ENCODE measurements at regions not wholly inside any gene's neighbourhood (a gene's known extent, or its start where the extent isn't known, plus 50 kb on each side); places are given as distances from the start of the nearest gene placed in this dataset.

GRCh38 chr5:173438951-173439350 lies 110.7 kb upstream of the STC2 start:
- H2BK15ac ChIP-seq (ENCODE audit: low read depth, low read length): no peak overlapping the region
- no peaks in the 10 kb centered on the region for H3K36me3 ChIP-seq (ENCODE audit: control insufficient read depth, insufficient read depth, low read length)
- H3K4me2 ChIP-seq (ENCODE audit: low read depth, low read length): no peak overlapping the region
- H2AK5ac ChIP-seq (ENCODE audit: low read depth, low read length): no peak overlapping the region
- no peak overlapping the region for H3K9ac ChIP-seq (ENCODE audit: low read depth, low read length)
- H3K56ac ChIP-seq (ENCODE audit: extremely low read depth, insufficient read depth, low read length): no peak overlapping the region
- no peaks in the 10 kb centered on the region for H3K9me3 ChIP-seq (ENCODE audit: control insufficient read depth, insufficient read depth, low read length)
- no peaks in the 10 kb centered on the region for H4K20me1 ChIP-seq (ENCODE audit: insufficient read depth, low read length)
- no peak for ATAC-seq (ENCODE audit: low read depth)
- in situ Hi-C loops (cut with MboI; ENCODE audit: low sequenced_read_pairs) (no loop called here), dilution Hi-C loops (cut with HindIII; ENCODE audit: low sequenced_read_pairs, unreplicated experiment) (no loop called here), intact Hi-C loops (cut with micrococcal nuclease) (no loop called here)
- H3K4ac ChIP-seq (ENCODE audit: low read depth, low read length): no peak overlapping the region
- H3K4me3 ChIP-seq (ENCODE audit: insufficient read depth, low read depth, low read length): no peak overlapping the region
- H3K23ac ChIP-seq (ENCODE audit: low read depth, low read length): no peak overlapping the region
- no peaks in the 10 kb centered on the region; the same call in 1 of the 2 replicates for H3K9me1 ChIP-seq (ENCODE audit: insufficient read depth, low read length)
- H4K8ac ChIP-seq (ENCODE audit: low read depth in 2 of 2, low read length in 2 of 2): no peak overlapping the region
- no TSS peak for BruUV-seq (replicated peaks)
- no peak overlapping the region for H2AK9ac ChIP-seq (replicated peaks; ENCODE audit: low read depth, low read length, poor library complexity)
- no peak overlapping the region for H2BK5ac ChIP-seq (ENCODE audit: low read depth, low read length, poor library complexity, severe bottlenecking)
- no peak overlapping the region for H4K5ac ChIP-seq (ENCODE audit: low read depth, low read length)
- H3K27ac ChIP-seq (ENCODE audit: insufficient read depth, low read length): no peak overlapping the region
- H3K14ac ChIP-seq (replicated peaks; ENCODE audit: low read depth, low read length): no peak overlapping the region
- TF ChIP-seq MXI1 (IDR thresholded peaks at IDR 0.05; ENCODE audit: borderline replicate concordance, low read depth, low read length) (no peak), CEBPB (IDR thresholded peaks at IDR 0.05; ENCODE audit: low read depth, low read length) (no peak), MAFK (IDR thresholded peaks at IDR 0.05; ENCODE audit: low read depth, low read length) (no peak), MAZ (IDR thresholded peaks at IDR 0.05; ENCODE audit: borderline replicate concordance, low read depth, low read length) (no peak), RAD21 (IDR thresholded peaks at IDR 0.05; ENCODE audit: low read length) (no peak), SMC3 (IDR thresholded peaks at IDR 0.05; ENCODE audit: low read depth, low read length) (no peak), NFE2L2 (IDR thresholded peaks at IDR 0.05; ENCODE audit: low read depth, low read length) (no peak)
- CTCF ChIA-PET: no interaction called here
- H3K18ac ChIP-seq (ENCODE audit: low read depth, low read length): no peak overlapping the region
- no peaks in the 10 kb centered on the region for H3K27me3 ChIP-seq (ENCODE audit: control insufficient read depth, insufficient read depth, low read length)
- WGBS, 2 experiments (ENCODE audit: extremely low coverage in 2 of 2, insufficient read length in 1 of 2): no CpG with 5 or more reads among the region's 1 CpG
- no peak overlapping the region for H2BK120ac ChIP-seq (ENCODE audit: low read depth, low read length)
- H2BK20ac ChIP-seq (ENCODE audit: low read depth, low read length): no peak overlapping the region
- no peak for DNase-seq
- H2AFZ ChIP-seq (replicated peaks; ENCODE audit: low read length, poor library complexity): no peak overlapping the region
- peaks cover 4% of the 10 kb centered on the region for H3K4me1 ChIP-seq (ENCODE audit: control insufficient read depth, insufficient read depth, low read length)
- POLR2A ChIA-PET (ENCODE audit: unreplicated experiment): no interaction called here
- no peak overlapping the region for H4K91ac ChIP-seq (ENCODE audit: insufficient read depth, low read depth, low read length)
- H3K79me1 ChIP-seq (ENCODE audit: low read depth in 1 of 2, low read length in 2 of 2): no peaks in the 10 kb centered on the region
